ENCODE measurements at regions not wholly inside any gene's neighbourhood (a gene's known extent, or its start where the extent isn't known, plus 50 kb on each side); places are given as distances from the start of the nearest gene placed in this dataset.

- no peaks in the 10 kb centered on the region for H3K79me2 ChIP-seq (ENCODE audit: insufficient read depth, low read length)
- H3K27ac ChIP-seq (ENCODE audit: low read depth, low read length), result no peak overlapping the region
- no peak overlapping the region for H3K4me3 ChIP-seq (replicated peaks in 1 of 2; ENCODE audit: low read depth in 1 of 2, low read length in 2 of 2)
- no peak overlapping the region for H2AFZ ChIP-seq (ENCODE audit: low read depth, low read length, poor library complexity, severe bottlenecking)
- H3K9me2 ChIP-seq (ENCODE audit: insufficient read depth), result no peaks in the 10 kb centered on the region
- no peaks in the 10 kb centered on the region for H3K9me3 ChIP-seq (ENCODE audit: control insufficient read depth in 1 of 2, insufficient read depth in 1 of 2, low read depth in 1 of 2, low read length in 2 of 2)
- ChIA-PET RAD21 (ENCODE audit: low non-redundant PET in 1 of 2, low total read pairs in 2 of 2, uncharacterized antibody in 2 of 2, unreplicated experiment in 2 of 2) (no interaction called here), CTCF (no interaction called here), POLR2A (no interaction called here)
- H3K36me3 ChIP-seq (ENCODE audit: control insufficient read depth in 1 of 2, insufficient read depth in 2 of 2, low read length in 2 of 2), result no peaks in the 10 kb centered on the region
- no peak overlapping the region for H3K9ac ChIP-seq (ENCODE audit: low read length)
- ATAC-seq, result no peak
- no peak overlapping the region for H3K4me2 ChIP-seq (ENCODE audit: low read length)
- intact Hi-C loops (cut with micrococcal nuclease), result no loop called here
- peaks cover 8 to 21% of the 10 kb centered on the region in 2 experiments; a peak in 3 of 4 replicates for H3K4me1 ChIP-seq (ENCODE audit: control insufficient read depth in 1 of 2, insufficient read depth in 2 of 2, low read length in 2 of 2)
- no TSS peak for BruUV-seq (replicated peaks)
- TF ChIP-seq MAX (IDR thresholded peaks at IDR 0.05) (no peak), ZBTB33 (IDR thresholded peaks at IDR 0.05; ENCODE audit: extremely low read depth, insufficient replicate concordance, low read length) (no peak), SIN3A (IDR thresholded peaks at IDR 0.05; ENCODE audit: low read depth) (no peak), TCF7L2 (IDR thresholded peaks at IDR 0.05; ENCODE audit: borderline replicate concordance, extremely low read depth, insufficient read depth, insufficient read length) (no peak), EGR1 (IDR thresholded peaks at IDR 0.05; ENCODE audit: low read depth) (no peak), REST (IDR thresholded peaks at IDR 0.05; ENCODE audit: low read depth) (no peak), JUND (IDR thresholded peaks at IDR 0.05) (no peak), ZFX (IDR thresholded peaks at IDR 0.05) (no peak), ATF3 (IDR thresholded peaks at IDR 0.05) (no peak), CBX3 (IDR thresholded peaks at IDR 0.05; ENCODE audit: low read depth) (no peak), POLR2A (IDR thresholded peaks at IDR 0.05; ENCODE audit: borderline replicate concordance, extremely low read depth, insufficient read depth, insufficient read length) (no peak), EZH2 (IDR thresholded peaks at IDR 0.05) (no peak)
- no peak for DNase-seq (ENCODE audit: low read depth, low spot score)
- H3K27me3 ChIP-seq (ENCODE audit: insufficient read depth, low read length), result no peaks in the 10 kb centered on the region
- H4K20me1 ChIP-seq (ENCODE audit: insufficient read depth), result no peaks in the 10 kb centered on the region
Observed at GRCh38 chr12:92535961-92536360, 166.8 kb upstream of the PLEKHG7 start.

Measured in HCT116 (cell line).